Left ventricle myocardium superior (tissue), 1 donor: ENCODE measurements at regions not wholly inside any gene's neighbourhood (a gene's known extent, or its start where the extent isn't known, plus 50 kb on each side); places are given as distances from the start of the nearest gene placed in this dataset.
"Not testable (repeated sequence)": the region's sequence is repeated elsewhere in the genome, so short reads cannot be mapped to it uniquely, and the experiment has no call there.

Experiments
- ATAC-seq: fragments of 200-7000 bp; cut with Tn5 transposase; one replicate; pipeline ENCODE4 v1.9.1; 2020; ENCODE audit warnings: mild to moderate bottlenecking, moderate library complexity
- DNase-seq: peaks from one replicate; pipeline ENCODE4 v3.0.0-alpha.2; 2020
- intact Hi-C: fragments of 100-400 bp; cut with micrococcal nuclease; formaldehyde crosslinking; loops from one replicate; pipeline ENCODE4 v1.11.0; 2022
- donor health status: DM: no; HTN: yes; CAD: no; lungs with severe emphysema.

DNA sequence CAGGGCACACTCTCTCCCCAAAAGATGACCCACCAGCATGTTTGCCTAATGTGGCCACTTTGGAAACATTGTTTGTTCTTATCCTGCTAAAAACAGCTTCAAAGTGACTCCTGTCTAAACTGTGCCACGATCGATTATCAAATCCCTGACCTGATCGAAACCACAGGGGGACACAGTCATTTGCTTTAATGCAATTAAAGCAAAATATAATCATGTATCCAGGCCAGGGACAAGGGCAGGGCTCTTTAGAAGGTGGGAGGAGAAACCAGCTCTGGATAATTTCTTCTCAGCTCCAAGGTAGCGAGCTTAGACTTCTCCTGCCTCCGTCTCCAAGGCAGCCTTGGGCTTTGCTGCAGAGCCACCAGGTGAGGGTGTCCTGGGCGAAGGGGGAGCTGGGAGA, 95.0 kb upstream of the HAND1 start:
- no peak for DNase-seq
- intact Hi-C loops, result no loop called here
- no peak for ATAC-seq

DNA sequence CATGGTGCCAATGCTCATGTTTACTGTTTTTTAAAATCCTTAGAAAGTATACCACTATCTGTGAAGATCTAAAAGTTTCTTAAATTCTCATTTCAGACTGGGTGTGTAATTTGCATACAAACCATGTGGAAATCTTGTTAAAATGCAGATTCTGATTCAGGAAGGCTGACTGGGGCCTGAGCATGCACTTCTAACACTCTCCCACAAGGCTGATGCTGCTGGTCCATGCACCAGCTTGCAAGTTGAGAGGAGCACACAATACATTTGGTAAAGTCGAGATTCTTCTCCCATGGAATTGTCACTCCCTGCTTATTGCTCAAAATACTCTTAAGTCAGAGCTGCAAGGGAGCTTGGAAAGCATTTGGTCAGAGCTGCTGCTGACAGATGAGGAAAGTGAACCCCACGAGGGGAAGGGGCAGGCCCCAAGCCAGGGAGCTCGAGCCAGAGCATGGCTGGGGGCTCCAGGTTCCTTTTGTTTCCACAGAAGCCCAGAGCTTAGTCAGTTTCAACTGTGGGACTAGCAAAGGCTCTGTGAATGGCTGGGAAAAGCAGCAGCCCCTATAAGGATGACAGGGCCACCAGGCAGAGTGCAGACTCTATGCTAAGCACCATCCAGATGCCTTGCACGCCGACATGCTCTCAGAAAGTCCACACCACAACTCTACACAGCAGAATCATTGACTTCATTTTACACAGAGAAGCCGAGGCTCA, 93.5 kb upstream of the HAND1 start:
- DNase-seq, result no peak
- intact Hi-C loops, result no loop called here
- ATAC-seq, result no peak

DNA sequence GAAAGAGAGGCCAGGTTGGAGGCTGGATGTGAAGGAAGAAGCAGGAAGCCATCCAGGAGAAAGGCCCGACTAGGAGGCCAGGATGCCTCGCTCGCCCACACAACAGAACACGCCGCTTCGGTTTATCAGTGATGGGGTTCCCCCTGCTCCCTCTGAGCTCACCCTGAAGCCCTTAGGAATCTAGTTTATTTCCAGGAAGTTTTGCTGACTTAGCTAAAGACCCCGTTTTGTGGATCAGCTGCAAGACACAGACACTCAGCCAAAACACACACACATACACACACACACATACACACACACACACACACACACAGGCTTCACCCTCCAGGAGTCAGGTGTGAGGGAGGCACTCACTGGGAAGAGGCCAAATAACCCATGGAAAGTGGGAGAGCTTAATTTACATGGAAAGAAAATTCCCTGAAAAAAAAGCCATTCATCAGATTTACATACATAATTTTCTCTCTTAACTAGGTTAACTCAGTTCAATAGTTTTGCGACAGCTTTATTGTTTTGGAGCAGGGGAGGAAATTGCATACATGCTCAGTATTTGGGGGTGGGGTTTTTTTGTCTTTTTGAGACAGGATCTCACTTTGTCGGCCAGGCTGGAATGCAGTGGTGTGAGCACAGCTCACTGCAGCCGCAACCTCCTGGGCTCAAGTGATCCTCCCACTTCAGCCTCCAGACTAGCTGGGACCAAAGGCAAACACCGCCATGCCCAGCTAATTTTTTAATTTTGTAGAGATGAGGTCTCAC, 92.7 kb upstream of the HAND1 start:
- ATAC-seq, result no peak
- DNase-seq, result no peak
- intact Hi-C loops, result no loop called here

DNA sequence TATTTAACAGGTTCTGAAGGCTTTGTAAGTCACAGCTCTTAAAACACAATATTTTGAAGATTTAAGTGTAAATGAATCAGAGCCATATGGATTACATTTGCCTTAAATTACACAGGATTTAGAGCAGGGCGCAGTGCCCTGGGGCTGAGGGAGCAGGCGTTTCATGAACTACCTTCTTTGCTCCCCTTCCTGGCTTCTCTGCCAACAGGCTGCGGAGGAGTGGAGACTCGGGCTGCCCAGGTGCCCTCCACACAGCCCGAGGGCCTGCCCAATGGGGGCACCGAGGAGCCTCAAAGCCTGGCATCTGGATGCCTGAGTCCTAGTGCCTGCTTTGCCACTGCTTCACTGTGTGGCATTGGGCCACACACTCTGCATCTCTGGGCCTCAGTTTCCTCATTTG, 90.6 kb upstream of the HAND1 start:
- ATAC-seq (no peak), DNase-seq (no peak)
- intact Hi-C loops, result no loop called here

DNA sequence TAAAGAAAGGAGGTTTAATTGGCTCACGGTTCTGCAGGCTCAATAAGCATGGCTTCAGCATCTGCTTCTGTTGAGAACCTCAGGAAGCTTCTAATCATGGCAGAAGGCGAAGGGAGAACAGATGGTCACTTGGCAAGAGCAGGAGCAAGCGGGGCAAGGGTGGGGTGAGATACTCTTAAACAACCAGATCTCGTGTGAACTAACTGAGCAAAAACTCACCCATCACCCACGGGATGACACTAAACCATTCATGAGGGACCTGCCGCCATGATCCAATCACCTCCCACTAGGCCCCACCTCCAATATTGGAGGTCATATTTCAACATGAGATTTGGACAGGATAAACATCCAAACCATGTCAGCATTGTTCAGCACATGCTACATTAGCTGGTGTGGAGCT, 89.1 kb upstream of the HAND1 start:
- no peak for ATAC-seq
- intact Hi-C loops, result no loop called here
- DNase-seq, result no peak

DNA sequence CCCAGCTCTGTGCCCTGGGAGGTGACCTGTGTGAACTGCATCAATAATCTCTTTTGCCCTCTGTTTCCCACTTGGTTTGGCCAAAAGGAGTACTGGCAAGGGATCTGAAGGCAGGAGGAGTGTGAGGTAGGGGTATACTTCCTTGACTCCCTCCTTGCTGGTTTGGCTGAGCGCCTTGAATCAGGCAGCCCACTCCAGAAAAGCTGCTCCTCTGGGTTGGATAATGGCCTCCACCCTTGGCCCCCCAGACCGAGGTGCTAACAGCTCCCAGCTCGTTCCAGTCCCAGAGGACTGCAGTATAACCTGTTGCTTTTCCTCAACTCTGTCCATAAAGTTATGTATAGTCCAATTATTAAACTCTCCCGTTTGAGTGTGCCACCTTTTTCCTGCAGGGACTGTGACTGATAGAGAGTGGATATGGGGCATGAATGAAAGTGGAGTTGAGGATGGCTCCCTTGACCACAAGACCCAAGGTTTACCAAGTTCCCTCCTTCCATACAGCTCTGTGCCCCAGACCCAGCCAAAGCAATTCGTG, 88.2 kb upstream of the HAND1 start:
- intact Hi-C loops, result no loop called here
- DNase-seq (no peak), ATAC-seq (no peak)

DNA sequence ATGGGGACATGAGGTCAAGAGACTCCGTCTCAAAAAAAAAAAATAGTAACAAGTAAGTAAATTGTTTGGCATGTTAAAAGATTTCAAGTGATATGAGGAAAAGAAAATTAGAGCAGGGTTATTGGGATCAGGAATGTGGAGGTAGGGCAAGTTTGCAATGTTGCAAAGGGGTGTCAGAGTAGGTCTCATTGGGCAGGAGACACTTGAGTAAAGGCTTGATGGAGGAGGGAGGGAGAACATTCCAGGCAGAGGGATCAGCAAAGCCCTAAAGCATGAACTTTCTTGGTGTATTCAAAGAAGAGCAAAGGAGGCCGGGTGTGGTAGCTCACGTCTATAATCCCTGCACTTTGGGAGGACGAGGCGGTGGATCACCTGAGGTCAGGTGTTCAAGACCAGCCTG, 87.1 kb upstream of the HAND1 start:
- DNase-seq (no peak), ATAC-seq (no peak)
- intact Hi-C loops, result no loop called here

DNA sequence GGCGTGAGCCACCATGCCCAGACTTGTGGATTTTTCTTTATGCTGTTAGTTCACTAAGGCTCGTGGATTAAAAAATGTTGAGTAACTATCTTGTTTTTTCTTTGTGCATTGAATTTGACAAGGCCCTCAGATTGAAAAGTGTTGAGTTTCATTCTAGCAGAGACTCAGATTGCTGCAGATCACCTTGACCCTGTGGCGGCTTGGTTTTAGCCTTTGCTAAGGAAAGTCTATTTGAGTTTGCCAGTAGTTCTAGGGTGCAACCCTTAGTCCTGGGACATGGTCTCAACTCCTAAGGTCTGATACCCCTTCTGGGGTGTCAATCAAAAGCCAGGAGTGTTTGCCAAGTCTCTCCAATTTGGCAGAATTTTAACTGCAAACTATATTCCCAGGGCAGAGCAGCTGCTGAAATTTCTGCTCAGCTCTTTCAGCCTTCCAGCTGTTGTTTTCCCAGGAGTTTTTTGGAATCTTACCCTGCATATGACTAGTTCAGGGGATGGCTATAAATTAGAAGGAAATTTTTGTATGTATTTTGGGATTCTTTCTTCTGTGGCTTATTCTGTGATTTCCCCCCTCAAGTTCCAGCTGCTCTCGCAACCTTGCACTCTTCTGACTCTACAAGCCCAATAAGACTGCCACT, 84.3 kb upstream of the HAND1 start:
- ATAC-seq (no peak), DNase-seq (no peak)
- intact Hi-C loops, result no loop called here

DNA sequence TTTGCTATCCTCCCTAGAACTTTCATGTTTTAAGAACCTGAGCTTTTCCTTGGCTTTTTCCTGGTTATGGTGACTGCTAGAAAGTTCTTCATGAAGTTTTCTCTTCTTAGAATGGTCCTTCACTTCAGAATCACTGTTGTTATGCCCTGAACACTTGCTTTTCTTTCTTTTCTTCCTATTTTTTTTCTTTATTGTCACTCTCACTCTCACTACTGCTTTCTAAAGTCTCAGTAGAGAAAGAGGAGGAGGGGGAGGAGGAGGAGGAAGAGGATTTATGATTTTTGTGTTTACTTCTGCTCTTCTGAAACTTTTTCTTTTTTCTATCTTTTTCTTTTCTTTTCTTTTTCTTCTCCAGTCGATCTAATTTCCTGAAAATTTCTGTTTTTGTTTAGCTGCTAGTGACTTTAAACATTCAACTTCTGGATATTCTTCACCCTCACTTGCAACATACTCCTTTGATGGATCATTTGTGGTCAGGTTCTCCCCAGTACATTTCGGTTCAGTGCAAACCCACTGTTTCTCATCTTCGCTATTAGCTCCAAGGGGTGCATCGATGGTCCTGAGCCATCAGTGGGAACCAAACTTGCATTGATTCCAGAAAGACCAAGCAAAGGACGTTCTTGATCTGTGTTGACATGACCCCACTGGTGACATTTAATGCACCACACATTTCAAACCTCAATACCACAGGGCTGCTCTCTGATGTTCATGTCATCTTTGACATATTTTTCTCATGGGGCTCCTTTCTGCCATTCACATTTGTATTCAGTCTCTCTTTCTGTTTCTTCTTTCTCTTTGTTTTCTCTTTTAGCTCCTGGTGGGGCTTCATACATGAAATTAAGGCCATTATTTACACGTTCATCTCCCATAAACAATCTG, 81.6 kb upstream of the HAND1 start:
- intact Hi-C loops, result no loop called here
- ATAC-seq (no peak), DNase-seq (no peak)

DNA sequence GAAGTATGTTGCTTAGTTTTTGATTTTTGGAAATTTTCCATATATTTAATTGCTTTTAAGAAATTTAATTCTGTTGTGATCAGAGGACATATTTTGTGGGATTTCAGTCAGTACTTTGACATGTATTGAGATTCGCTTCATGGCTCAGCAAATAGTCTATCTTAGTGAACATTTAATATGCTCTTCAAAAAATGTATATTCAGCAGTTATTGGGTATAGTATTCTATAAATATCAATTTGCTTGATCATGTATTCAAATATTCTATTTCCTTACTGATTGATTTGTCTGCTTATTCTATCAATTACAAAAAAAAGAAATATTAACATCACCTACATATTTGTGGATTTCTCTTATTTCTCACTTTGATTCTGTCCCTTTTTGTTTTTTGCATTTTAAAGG, 79.5 kb upstream of the HAND1 start:
- no peak for ATAC-seq
- intact Hi-C loops, result no loop called here
- DNase-seq, result no peak

DNA sequence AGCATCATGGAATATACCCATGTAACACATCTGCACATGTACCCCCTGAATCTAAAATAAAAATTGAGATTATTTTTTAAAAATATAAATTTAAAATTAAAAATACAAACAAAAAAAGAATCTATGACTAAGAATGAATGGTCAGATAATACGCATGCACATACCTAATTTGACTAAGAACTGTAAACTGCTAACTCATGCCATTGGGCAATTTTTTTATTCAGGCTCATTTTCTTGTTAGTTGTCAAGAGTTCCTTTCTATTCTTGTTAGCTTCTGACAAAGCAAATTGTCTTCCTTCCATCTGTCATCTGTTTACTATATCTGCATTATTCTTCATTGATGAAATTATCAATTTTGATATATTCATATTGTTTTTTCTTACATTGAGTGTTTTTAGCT, 69.5 kb upstream of the HAND1 start:
- intact Hi-C loops, result no loop called here
- DNase-seq (no peak), ATAC-seq (no peak)

DNA sequence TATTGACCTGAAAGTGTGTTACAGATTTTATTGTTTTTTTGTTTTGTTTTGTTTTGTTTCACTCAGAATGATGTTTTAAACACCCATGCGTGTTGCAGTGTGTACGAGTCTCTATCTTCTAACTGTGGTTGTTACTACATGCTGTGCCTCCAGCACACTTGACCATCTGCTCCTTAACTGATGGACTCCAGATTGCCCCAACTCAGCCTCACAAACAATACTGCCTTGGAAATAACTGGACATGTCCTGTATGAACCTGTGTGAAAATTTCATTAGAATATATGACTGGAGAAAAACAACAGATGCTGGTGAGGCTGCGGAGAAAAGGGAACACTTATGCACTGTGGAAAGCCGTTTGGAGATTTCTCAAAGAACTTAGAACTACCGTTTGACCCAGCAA, 68.7 kb upstream of the HAND1 start:
- no peak for DNase-seq
- intact Hi-C loops, result no loop called here
- no peak for ATAC-seq

DNA sequence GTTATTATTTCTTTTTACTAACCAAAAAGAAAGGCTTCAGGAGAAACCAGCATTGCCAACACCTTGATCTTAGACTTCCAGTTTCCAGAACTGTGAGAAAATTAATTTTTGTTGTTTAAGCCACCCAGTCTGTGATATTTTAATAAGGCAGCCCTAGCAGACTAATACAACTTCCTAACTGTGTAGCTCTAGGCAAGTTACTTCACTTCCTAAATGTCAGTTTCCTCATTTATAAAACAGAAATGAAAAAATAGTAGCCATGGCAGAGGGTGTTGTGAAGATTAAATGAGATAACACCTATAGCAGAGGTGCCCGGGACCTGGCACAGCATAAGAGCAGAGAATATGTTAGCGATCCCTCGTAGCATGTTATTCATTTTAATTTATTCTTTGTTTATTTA, 66.6 kb upstream of the HAND1 start:
- no peak for ATAC-seq
- intact Hi-C loops, result no loop called here
- no peak for DNase-seq

DNA sequence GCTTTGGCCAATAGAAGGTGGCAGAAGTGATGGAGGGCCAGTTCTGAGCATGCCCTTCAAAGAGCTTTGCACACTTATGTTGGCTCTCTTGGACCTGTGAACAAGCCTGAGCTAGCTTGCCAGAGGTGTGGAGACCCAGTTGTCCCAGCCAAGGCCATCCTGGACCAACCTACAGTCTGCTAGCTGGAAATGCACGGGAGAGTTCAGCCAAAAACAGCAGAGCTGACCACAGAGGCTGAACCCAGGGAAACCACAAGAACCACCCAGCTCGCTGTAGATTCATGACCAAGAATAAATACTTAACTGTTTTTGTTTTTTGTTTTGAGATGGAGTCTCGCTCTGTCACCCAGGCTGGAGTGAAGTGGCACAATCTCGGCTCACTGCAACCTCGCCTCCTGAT, 65.4 kb upstream of the HAND1 start:
- DNase-seq (no peak), ATAC-seq (no peak)
- intact Hi-C loops, result no loop called here

DNA sequence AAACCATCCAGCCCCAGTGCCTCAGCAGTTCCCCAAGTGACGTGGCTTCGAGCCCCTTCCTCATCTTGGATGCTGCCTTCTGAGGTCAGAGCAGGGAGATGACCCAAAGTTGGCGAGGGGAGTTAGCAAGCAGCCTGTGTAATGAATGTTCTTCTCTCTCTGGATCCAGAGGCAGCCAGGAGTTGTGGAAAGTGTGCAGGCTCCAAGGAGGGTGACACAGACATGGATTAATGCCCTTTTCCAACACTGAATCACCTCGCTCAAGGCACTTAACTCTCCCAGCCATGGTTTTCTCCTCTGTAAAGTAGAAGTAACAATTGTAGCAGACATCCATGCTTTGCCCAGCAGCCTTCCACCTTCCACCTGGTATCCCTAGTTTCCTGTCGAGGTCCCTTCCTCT, 64.6 kb upstream of the HAND1 start:
- intact Hi-C loops, result no loop called here
- ATAC-seq (no peak), DNase-seq (no peak)

DNA sequence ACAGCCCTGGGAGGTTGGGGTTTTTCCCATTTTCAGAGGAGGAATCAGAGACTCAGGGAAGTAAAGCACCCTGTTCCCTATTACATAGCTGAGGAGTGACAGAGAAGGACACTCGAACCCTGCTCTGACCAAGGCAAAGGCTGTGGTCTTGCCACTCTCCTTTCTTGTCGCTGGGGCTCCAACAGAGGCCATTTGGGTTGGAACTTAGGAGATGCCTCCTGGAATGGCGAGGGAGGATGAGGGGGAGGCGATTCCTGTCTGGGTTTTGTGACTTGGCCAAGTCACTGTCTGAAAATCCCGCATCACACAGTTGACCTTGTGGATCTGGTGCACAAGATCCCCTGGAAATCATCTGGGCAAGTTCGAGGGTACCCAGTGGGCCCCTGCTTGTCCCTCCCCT, 64.0 kb upstream of the HAND1 start:
- DNase-seq (no peak), ATAC-seq (no peak)
- intact Hi-C loops, result no loop called here

DNA sequence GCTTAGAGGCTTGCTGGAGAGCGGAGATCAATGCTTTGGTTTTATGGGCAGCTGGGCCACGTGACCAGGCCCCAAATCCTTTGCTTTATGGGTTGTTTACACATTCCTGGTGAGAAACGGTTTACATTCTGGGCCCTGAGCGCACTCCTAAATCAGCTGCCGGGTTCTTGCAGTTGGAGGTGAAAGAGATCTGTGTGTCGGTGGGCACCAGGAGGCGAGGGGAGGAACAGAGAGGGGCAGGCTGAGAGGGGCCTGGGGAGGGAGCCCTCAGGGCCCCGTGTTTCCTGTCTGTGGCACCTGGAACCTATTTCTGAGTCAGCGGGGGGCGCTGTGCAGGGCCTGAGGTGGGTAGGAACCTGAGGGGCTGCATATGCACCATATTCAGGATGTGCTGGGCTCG, 63.5 kb upstream of the HAND1 start:
- DNase-seq, result no peak
- no peak for ATAC-seq
- intact Hi-C loops, result no loop called here

DNA sequence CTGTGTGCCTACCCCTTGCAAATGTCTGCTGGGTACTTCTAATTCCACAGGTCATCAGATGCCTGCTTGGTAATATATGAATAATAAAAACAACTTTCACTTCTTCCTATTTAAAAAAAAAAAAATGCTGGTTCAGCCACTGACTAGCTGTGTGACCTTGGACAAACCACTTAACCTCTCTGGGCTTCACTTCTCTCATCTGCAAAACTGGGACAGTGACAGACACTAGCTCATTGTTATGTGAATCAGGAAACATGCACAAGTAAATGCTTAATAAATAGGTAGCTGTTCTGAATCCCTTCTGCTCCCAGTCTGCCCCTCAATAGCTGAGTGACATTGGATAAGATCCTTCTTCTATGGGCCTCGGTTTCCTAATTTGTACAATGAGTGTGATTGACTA, 62.6 kb upstream of the HAND1 start:
- DNase-seq (no peak), ATAC-seq (no peak)
- intact Hi-C loops, result no loop called here

DNA sequence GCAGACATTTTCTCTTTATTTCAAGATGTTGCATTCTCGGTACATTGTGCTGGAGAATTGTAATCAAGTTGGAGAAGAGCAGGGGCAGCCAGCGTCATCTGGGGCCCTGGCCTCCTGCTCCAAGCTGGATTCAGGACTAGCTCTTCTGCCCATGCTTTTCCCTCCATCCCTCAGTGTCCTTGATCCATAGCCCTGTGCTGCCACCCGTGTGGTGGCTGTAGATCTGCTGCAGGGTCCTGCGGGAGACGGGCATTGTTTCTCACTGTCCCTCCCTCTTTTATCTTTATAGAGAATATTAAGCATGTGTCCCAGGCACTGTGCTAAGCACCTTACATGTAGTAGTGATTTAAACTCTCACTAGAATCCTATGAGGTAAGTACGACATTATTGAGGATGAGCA, 60.5 kb upstream of the HAND1 start:
- ATAC-seq (no peak), DNase-seq (no peak)
- intact Hi-C loops, result no loop called here

DNA sequence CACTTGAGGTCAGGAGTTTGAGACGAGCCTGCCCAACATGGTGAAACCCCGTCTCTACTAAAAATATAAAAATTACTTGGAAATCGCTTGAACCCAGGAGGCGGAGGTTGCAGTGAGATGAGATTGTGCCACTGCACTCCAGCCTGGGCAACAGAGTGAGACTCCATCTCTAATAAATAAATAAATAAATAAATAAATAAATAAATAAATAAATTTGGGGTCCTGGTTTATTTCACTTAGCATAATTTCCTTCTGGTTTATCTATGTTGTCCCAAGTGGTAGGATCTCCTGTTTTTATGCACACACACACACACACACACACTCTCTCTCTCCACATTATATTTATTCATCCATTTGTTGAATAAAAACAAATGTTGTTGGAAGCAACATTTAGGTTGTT, 58.4 kb upstream of the HAND1 start:
- intact Hi-C loops, DNase-seq, ATAC-seq: not testable (repeated sequence)
